HUES6 (cell line): ENCODE measurements at regions not wholly inside any gene's neighbourhood (a gene's known extent, or its start where the extent isn't known, plus 50 kb on each side); places are given as distances from the start of the nearest gene placed in this dataset.

Experiments
- H3K27ac ChIP-seq: 2 replicates; pipeline ENCODE4 v1.7.0; 2013; ENCODE audit warnings: low read depth, mild to moderate bottlenecking, low read length, inconsistent platforms
- H3K27me3 ChIP-seq: 2 replicates; pipeline ENCODE4 v1.6.1; 2013; ENCODE audit warnings: low read length; ENCODE audit not compliant: control insufficient read depth, insufficient read depth
- H3K36me3 ChIP-seq: 2 replicates; pipeline ENCODE4 v1.6.1; 2013; ENCODE audit warnings: low read length; ENCODE audit not compliant: control insufficient read depth, insufficient read depth
- H3K4me1 ChIP-seq: 2 replicates; pipeline ENCODE4 v1.6.1; 2013; ENCODE audit warnings: low read length; ENCODE audit not compliant: control insufficient read depth, insufficient read depth
- H3K4me3 ChIP-seq: 2 replicates; pipeline ENCODE4 v1.5.1; 2013; ENCODE audit warnings: low read depth, low read length
- H3K9ac ChIP-seq: one replicate; pipeline ENCODE4 v1.6.1; 2013; ENCODE audit warnings: mild to moderate bottlenecking, low read length
- H3K9me3 ChIP-seq: 2 replicates; pipeline ENCODE4 v1.6.1; 2013; ENCODE audit warnings: low read depth, low read length; ENCODE audit not compliant: control insufficient read depth, insufficient read depth

- Histone ChIP-seq H3K9ac (peak overlapping the region; percentile 99), H3K27me3 (no peaks in the 10 kb centered on the region), H3K36me3 (peaks cover 17% of the 10 kb centered on the region; the same call in 1 of the 2 replicates)
These were observed 443.1 kb downstream of the ZNF608 start for GRCh38 chr5:124303366-124303765.

GRCh38 chr5:124302533-124302932, 443.9 kb downstream of the ZNF608 start:
- H3K36me3 ChIP-seq, result peaks cover 20% of the 10 kb centered on the region; the same call in 1 of the 2 replicates
- H3K4me3 ChIP-seq, result no peak overlapping the region
- H3K4me1 ChIP-seq, result peaks cover 20% of the 10 kb centered on the region; the same call in 1 of the 2 replicates
- H3K9ac ChIP-seq, result no peak overlapping the region
- H3K9me3 ChIP-seq, result no peaks in the 10 kb centered on the region; the same call in 1 of the 2 replicates
- peak overlapping the region; percentile 88; the same call in 1 of the 2 replicates for H3K27ac ChIP-seq
- no peaks in the 10 kb centered on the region for H3K27me3 ChIP-seq

More at GRCh38 chr5:124303366-124303765, 443.1 kb downstream of the ZNF608 start:
- Histone ChIP-seq H3K9me3 (no peaks in the 10 kb centered on the region; the same call in 1 of the 2 replicates), H3K27ac (peak overlapping the region; percentile 88; the same call in 1 of the 2 replicates), H3K4me3 (peak overlapping the region; percentile 61; the same call in 1 of the 2 replicates), H3K4me1 (peaks cover 22% of the 10 kb centered on the region; the same call in 1 of the 2 replicates)

GRCh38 chr5:124301850-124302249, 444.6 kb downstream of the ZNF608 start:
- Histone ChIP-seq H3K9me3 (no peaks in the 10 kb centered on the region; the same call in 1 of the 2 replicates), H3K27ac (peak overlapping the region; percentile 88; the same call in 1 of the 2 replicates), H3K36me3 (peaks cover 16% of the 10 kb centered on the region; the same call in 1 of the 2 replicates), H3K4me3 (no peak overlapping the region), H3K4me1 (peaks cover 20% of the 10 kb centered on the region; the same call in 1 of the 2 replicates), H3K9ac (no peak overlapping the region), H3K27me3 (no peaks in the 10 kb centered on the region)

- Histone ChIP-seq H3K27me3 (no peaks in the 10 kb centered on the region), H3K27ac (peak overlapping the region; percentile 68; the same call in 1 of the 2 replicates), H3K9me3 (no peaks in the 10 kb centered on the region; the same call in 1 of the 2 replicates), H3K4me3 (no peak overlapping the region), H3K4me1 (peaks cover 20% of the 10 kb centered on the region; the same call in 1 of the 2 replicates), H3K9ac (no peak overlapping the region), H3K36me3 (peaks cover 8% of the 10 kb centered on the region; the same call in 1 of the 2 replicates)
These were observed 445.4 kb downstream of the ZNF608 start for GRCh38 chr5:124300815-124301621.

- H3K36me3 ChIP-seq, result peaks cover 6% of the 10 kb centered on the region; the same call in 1 of the 2 replicates
- no peak overlapping the region for H3K27ac ChIP-seq
- no peak overlapping the region for H3K9ac ChIP-seq
- H3K4me3 ChIP-seq, result no peak overlapping the region
- no peaks in the 10 kb centered on the region for H3K27me3 ChIP-seq
- peaks cover 11% of the 10 kb centered on the region for H3K9me3 ChIP-seq
- peaks cover 13% of the 10 kb centered on the region; the same call in 1 of the 2 replicates for H3K4me1 ChIP-seq
These were observed 448.6 kb downstream of the ZNF608 start for GRCh38 chr5:124297826-124298225.

GRCh38 chr5:124292322-124292855, 454.1 kb downstream of the ZNF608 start:
- no peak overlapping the region for H3K27ac ChIP-seq
- H3K9me3 ChIP-seq, result peaks cover 11% of the 10 kb centered on the region
- peaks cover 2% of the 10 kb centered on the region; the same call in 1 of the 2 replicates for H3K36me3 ChIP-seq
- H3K4me1 ChIP-seq, result peaks cover 18% of the 10 kb centered on the region
- H3K27me3 ChIP-seq, result no peaks in the 10 kb centered on the region
- H3K9ac ChIP-seq, result no peak overlapping the region
- H3K4me3 ChIP-seq, result no peak overlapping the region

GRCh38 chr5:124289641-124290311, 456.7 kb downstream of the ZNF608 start:
- peaks cover 2% of the 10 kb centered on the region; the same call in 1 of the 2 replicates for H3K36me3 ChIP-seq
- peak overlapping the region; percentile 73; the same call in 1 of the 2 replicates for H3K27ac ChIP-seq
- H3K4me1 ChIP-seq, result peaks cover 18% of the 10 kb centered on the region
- peak overlapping the region; percentile 61 for H3K9ac ChIP-seq
- no peak overlapping the region for H3K4me3 ChIP-seq
- peaks cover 14% of the 10 kb centered on the region for H3K9me3 ChIP-seq
- H3K27me3 ChIP-seq, result no peaks in the 10 kb centered on the region

- H3K4me1 ChIP-seq, result peaks cover 18% of the 10 kb centered on the region
- H3K4me3 ChIP-seq, result no peak overlapping the region
- H3K36me3 ChIP-seq, result no peaks in the 10 kb centered on the region
- H3K9me3 ChIP-seq, result peaks cover 8% of the 10 kb centered on the region
- H3K9ac ChIP-seq, result peak overlapping the region; percentile 15
- H3K27me3 ChIP-seq, result no peaks in the 10 kb centered on the region
- no peak overlapping the region; the same call in 1 of the 2 replicates for H3K27ac ChIP-seq
These were observed 457.3 kb downstream of the ZNF608 start for GRCh38 chr5:124289130-124289529.

- Histone ChIP-seq H3K9me3 (peaks cover 7% of the 10 kb centered on the region; the same call in 1 of the 2 replicates), H3K9ac (no peak overlapping the region), H3K36me3 (no peaks in the 10 kb centered on the region), H3K27me3 (no peaks in the 10 kb centered on the region), H3K27ac (no peak overlapping the region), H3K4me3 (no peak overlapping the region), H3K4me1 (peaks cover 22% of the 10 kb centered on the region)
These were observed 458.6 kb downstream of the ZNF608 start for GRCh38 chr5:124287813-124288212.

- Histone ChIP-seq H3K9me3 (peaks cover 7% of the 10 kb centered on the region; the same call in 1 of the 2 replicates), H3K27me3 (no peaks in the 10 kb centered on the region), H3K36me3 (no peaks in the 10 kb centered on the region), H3K4me1 (peaks cover 22% of the 10 kb centered on the region), H3K9ac (no peak overlapping the region), H3K27ac (no peak overlapping the region), H3K4me3 (no peak overlapping the region)
These were observed 460.7 kb downstream of the ZNF608 start for GRCh38 chr5:124285733-124286132.
